Nephron (organoid): ENCODE measurements at regions not wholly inside any gene's neighbourhood (a gene's known extent, or its start where the extent isn't known, plus 50 kb on each side); places are given as distances from the start of the nearest gene placed in this dataset.

Experiments
- H3K27ac Mint-ChIP-seq, 3 experiments: 2 replicates each; pipeline ENCODE4 v1.8.0; 2020; ENCODE audit warnings: mixed read lengths in 3 of 3, mild to moderate bottlenecking in 2 of 3, moderate library complexity in 1 of 3
- H3K27me3 Mint-ChIP-seq: 2 replicates; pipeline ENCODE4 v1.8.0; 2021; ENCODE audit warnings: low read depth, mild to moderate bottlenecking, moderate library complexity, mixed read lengths
- H3K36me3 Mint-ChIP-seq: 2 replicates; pipeline ENCODE4 v1.8.0; 2020; ENCODE audit warnings: low read depth, mixed read lengths
- H3K4me1 Mint-ChIP-seq: 2 replicates; pipeline ENCODE4 v1.8.0; 2020; ENCODE audit warnings: mixed read lengths
- H3K4me3 Mint-ChIP-seq, 3 experiments: 2 replicates each; pipeline ENCODE4 v1.8.0; 2020; ENCODE audit warnings: mild to moderate bottlenecking in 3 of 3, mixed read lengths in 3 of 3, moderate library complexity in 2 of 3
- H3K9me3 Mint-ChIP-seq: 2 replicates; pipeline ENCODE4 v1.8.0; 2020; ENCODE audit warnings: mixed read lengths
- TF ChIP-seq, protein P1 (sequence below), 3 experiments: fragments of 200-600 bp; sonication (generic); IDR thresholded peaks; one replicate each; pipeline ENCODE4 v1.5.0; 2021; ENCODE audit warnings: antibody characterized with exemption in 3 of 3; ENCODE audit not compliant: unreplicated experiment in 3 of 3

DNA sequence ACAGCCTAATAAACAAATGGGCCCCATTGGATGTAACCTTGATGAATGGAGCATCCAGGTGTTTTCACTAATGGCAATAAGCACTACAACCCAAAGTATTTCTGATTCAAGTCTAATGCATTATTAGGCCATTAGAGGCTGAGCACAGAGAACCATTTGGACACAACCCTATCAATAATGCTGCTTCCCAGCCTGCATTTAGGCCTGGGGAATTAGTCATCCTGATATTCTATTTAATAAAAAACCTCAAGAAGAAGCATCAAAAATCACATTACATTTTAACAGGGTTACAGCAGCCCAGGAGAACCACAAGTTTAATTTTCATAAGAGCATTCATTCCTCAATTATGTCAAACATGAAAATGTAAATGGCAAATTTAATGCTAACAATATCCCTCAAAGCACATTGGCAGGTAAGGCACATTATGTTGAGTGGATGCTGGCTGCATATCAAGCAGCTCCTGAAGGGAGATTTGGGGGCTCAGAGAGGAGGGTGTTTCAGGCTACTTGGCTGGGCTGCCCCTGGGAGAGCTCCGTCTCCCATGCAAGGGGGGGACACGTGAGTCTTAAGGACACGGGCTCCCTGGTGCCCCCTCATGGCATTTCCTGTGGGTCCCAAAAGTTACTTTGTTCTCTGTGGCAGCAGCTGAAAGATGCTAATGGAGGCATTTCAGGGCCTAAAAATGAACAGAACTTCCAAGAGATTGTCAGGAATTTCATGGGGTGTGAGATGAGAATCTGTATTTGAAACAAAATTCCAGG is 143.4 kb downstream of the HERPUD2 start:
- H3K9me3 Mint-ChIP-seq: no peaks in the 10 kb centered on the region
- TF ChIP-seq, protein P1, sequence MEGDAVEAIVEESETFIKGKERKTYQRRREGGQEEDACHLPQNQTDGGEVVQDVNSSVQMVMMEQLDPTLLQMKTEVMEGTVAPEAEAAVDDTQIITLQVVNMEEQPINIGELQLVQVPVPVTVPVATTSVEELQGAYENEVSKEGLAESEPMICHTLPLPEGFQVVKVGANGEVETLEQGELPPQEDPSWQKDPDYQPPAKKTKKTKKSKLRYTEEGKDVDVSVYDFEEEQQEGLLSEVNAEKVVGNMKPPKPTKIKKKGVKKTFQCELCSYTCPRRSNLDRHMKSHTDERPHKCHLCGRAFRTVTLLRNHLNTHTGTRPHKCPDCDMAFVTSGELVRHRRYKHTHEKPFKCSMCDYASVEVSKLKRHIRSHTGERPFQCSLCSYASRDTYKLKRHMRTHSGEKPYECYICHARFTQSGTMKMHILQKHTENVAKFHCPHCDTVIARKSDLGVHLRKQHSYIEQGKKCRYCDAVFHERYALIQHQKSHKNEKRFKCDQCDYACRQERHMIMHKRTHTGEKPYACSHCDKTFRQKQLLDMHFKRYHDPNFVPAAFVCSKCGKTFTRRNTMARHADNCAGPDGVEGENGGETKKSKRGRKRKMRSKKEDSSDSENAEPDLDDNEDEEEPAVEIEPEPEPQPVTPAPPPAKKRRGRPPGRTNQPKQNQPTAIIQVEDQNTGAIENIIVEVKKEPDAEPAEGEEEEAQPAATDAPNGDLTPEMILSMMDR (IDR thresholded peaks at IDR 0.05; ENCODE audit: unreplicated experiment in 3 of 3): no peak
- H3K4me1 Mint-ChIP-seq: no peaks in the 10 kb centered on the region
- no peaks in the 10 kb centered on the region for H3K36me3 Mint-ChIP-seq
- H3K27me3 Mint-ChIP-seq: peaks cover 13% of the 10 kb centered on the region
- no peak overlapping the region for H3K27ac Mint-ChIP-seq
- H3K4me3 Mint-ChIP-seq: no peak overlapping the region

DNA sequence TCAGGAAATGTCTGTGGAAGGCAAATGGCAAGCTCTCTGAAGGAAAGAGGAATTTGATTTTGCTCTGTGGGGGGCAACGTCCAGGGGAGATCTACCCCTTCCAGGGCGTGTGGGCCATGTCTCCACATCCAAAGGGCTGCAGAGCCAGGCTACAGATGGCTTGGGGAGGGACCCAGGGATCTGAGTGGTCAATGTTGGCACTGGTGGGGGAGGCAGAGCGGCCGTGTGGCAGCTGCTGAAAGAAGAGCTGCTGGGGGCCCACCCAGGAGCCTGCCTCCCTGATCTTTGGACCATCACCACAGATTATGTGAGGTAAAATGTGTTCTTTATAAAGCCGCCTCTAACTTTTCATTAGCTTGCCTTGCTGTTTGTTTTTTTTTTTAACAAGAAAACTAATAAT is 144.1 kb downstream of the HERPUD2 start:
- TF ChIP-seq, protein P1 (IDR thresholded peaks at IDR 0.05; ENCODE audit: unreplicated experiment in 3 of 3): no peak
- H3K9me3 Mint-ChIP-seq: no peaks in the 10 kb centered on the region
- no peaks in the 10 kb centered on the region for H3K36me3 Mint-ChIP-seq
- H3K27me3 Mint-ChIP-seq: peaks cover 13% of the 10 kb centered on the region
- no peaks in the 10 kb centered on the region for H3K4me1 Mint-ChIP-seq
- no peak overlapping the region for H3K4me3 Mint-ChIP-seq
- no peak overlapping the region for H3K27ac Mint-ChIP-seq

DNA sequence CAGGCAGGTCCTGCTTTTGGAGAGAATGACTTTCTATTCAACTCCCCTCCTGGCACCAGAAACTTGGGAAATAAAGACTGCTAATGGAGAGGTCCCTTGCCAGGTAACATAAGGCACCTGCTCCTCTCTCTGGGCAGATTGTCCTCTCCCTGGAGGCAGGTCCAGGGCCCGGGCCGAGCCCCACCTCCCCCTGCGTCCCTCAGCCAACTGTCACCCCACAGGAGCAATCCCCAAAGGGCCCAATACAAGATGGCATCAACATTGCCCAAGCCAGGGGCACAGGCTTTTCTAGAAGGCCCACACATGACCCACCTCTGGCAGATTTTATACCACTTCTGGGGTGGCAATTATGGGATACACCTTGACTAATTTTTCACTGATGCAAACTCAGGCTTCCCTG is 145.2 kb downstream of the HERPUD2 start:
- TF ChIP-seq, protein P1 (IDR thresholded peaks at IDR 0.05; ENCODE audit: unreplicated experiment in 3 of 3): no peak
- Mint-ChIP-seq H3K36me3 (no peaks in the 10 kb centered on the region), H3K4me1 (no peaks in the 10 kb centered on the region), H3K9me3 (no peaks in the 10 kb centered on the region), H3K27ac (no peak overlapping the region), H3K27me3 (peaks cover 19% of the 10 kb centered on the region), H3K4me3 (no peak overlapping the region)

DNA sequence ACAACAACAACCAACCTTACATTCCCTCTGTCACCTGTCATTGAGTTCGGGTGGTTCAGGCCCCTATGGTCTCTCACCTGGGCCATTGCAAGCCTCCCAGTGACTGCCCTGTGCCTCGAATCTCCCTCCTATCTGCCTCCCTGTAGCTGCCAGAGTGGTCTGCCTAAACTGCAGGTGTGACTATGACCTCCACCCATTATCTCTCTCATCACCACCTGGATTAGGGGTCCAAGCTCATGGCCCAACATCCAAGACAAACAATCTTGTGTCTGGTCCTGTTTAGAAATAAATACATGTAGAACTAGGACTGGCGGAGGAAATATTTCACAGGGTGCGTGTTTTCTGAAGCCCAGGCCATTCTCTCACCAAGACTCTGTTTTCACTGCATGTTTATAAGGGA is 146.6 kb downstream of the HERPUD2 start:
- TF ChIP-seq, protein P1 (IDR thresholded peaks at IDR 0.05; ENCODE audit: unreplicated experiment in 3 of 3): no peak
- Mint-ChIP-seq H3K4me1 (no peaks in the 10 kb centered on the region), H3K4me3 (no peak overlapping the region), H3K36me3 (no peaks in the 10 kb centered on the region), H3K27ac (no peak overlapping the region), H3K9me3 (no peaks in the 10 kb centered on the region), H3K27me3 (peaks cover 29% of the 10 kb centered on the region)

DNA sequence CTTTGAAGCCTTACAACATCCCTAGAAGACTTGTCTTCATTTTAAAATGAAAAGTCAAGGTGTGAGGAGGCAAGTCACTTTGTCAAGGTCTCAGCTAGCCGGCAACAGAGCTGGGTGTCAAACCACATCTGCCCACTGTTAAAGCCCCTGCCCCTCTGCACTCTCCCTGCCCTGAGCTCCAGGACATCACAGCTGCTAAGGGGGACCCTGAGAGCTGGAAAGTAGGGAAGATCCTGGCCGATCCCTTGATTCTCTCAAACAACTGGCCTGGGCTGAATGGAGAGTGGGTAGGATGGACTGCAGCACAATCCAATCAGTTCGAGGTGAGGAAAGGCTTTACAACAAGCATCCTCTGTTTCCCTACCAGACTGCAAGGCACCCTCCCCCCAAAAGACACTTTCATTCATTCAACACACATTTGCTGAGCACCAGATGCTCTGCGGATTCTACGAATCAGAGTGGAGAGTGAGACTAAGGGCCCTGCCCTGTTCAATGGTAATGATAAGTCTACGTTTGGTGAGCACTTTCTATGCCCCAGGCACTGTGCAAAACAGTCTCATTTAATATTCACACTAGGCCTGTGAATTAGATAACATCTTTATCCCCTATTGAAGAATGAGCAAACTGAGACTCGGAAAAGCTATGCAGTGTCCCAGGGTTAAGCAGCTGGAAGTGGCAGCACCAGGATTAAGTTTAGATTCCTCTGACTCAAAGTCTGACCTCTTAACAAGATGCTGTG is 148.1 kb downstream of the HERPUD2 start:
- H3K27me3 Mint-ChIP-seq: peaks cover 33% of the 10 kb centered on the region
- H3K27ac Mint-ChIP-seq: no peak overlapping the region
- H3K4me3 Mint-ChIP-seq: no peak overlapping the region
- TF ChIP-seq, protein P1 (IDR thresholded peaks at IDR 0.05; ENCODE audit: unreplicated experiment in 3 of 3): no peak
- H3K9me3 Mint-ChIP-seq: no peaks in the 10 kb centered on the region
- no peaks in the 10 kb centered on the region for H3K36me3 Mint-ChIP-seq
- H3K4me1 Mint-ChIP-seq: no peaks in the 10 kb centered on the region
